Gastrocnemius medialis (tissue), 4 donors: ENCODE measurements at regions not wholly inside any gene's neighbourhood (a gene's known extent, or its start where the extent isn't known, plus 50 kb on each side); places are given as distances from the start of the nearest gene placed in this dataset.
"Not testable (repeated sequence)": the region's sequence is repeated elsewhere in the genome, so short reads cannot be mapped to it uniquely, and the experiment has no call there.

Source experiments
- CTCF ChIP-seq, 5 experiments: fragments of 450-650 bp in 3 of 5; fragments of 200-600 bp in 2 of 5; sonication (generic) in 2 of 5; IDR thresholded peaks in 4 of 5; conservative IDR thresholded peaks in 1 of 5; 1 replicate in 4 of 5; 2 replicates in 1 of 5; pipeline ENCODE4 v1.5.1; 2016 to 2019; ENCODE audit warnings: antibody characterized with exemption in 5 of 5, mild to moderate bottlenecking in 3 of 5, moderate library complexity in 3 of 5
- POLR2A ChIP-seq, 2 donors: fragments of 450-650 bp; IDR thresholded peaks; one replicate each; pipeline ENCODE4 v1.6.1; 2017; ENCODE audit warnings: antibody characterized with exemption in 2 of 2, mild to moderate bottlenecking in 2 of 2, moderate library complexity in 2 of 2

GRCh38 chr15:30732100-30732499 is 106.2 kb downstream of the ARHGAP11B start:
- TF ChIP-seq CTCF (IDR thresholded peaks at IDR 0.05 in 4 of 5, conservative IDR thresholded peaks at IDR 0.05 in 1 of 5); POLR2A (IDR thresholded peaks at IDR 0.05): not testable (repeated sequence)
